H1 (cell line): ENCODE measurements at regions not wholly inside any gene's neighbourhood (a gene's known extent, or its start where the extent isn't known, plus 50 kb on each side); places are given as distances from the start of the nearest gene placed in this dataset.

Source experiments
- CTCF ChIA-PET: fragments of 300-600 bp; sonication (Branson Sonifier 250); formaldehyde crosslinking; loops from one replicate; lab custom pipeline; 2021; ENCODE audit not compliant: partially characterized antibody; lab: Charles Lee
- POLR2A ChIA-PET: fragments of 300-600 bp; sonication (Branson Sonifier 250); formaldehyde crosslinking; loops from one replicate; lab custom pipeline; 2021; ENCODE audit warnings: inconsistent platforms; ENCODE audit not compliant: partially characterized antibody; lab: Charles Lee
- DNase-seq, 2 experiments: peaks; one replicate each; pipeline versions ENCODE4 v3.0.0 to v3.0.0-alpha.2; 2010 to 2022; ENCODE audit warnings: low spot score in 2 of 2, low read depth in 1 of 2, mixed read lengths in 1 of 2
- FAIRE-seq: peaks from 2 replicates; lab custom pipeline; 2011; peaks lifted over from hg19 to GRCh38; lab: Jason Lieb, UNC
- H2AFZ ChIP-seq: 2 replicates; pipeline ENCODE4 v1.8.1; 2012; ENCODE audit warnings: low read length, inconsistent platforms
- H2AK5ac ChIP-seq: 2 replicates; pipeline ENCODE4 v1.6.1; 2013; ENCODE audit warnings: low read depth, low read length
- H2BK120ac ChIP-seq: replicated peaks from 2 replicates; pipeline ENCODE3; 2013; ENCODE audit warnings: low read depth, low read length, inconsistent platforms
- H2BK12ac ChIP-seq: 2 replicates; pipeline ENCODE4 v1.6.1; 2013; ENCODE audit warnings: low read depth, low read length
- H2BK15ac ChIP-seq: 2 replicates; pipeline ENCODE4 v1.6.1; 2013; ENCODE audit warnings: low read length
- H2BK20ac ChIP-seq: 2 replicates; pipeline ENCODE4 v1.6.1; 2013; ENCODE audit warnings: low read length
- H2BK5ac ChIP-seq: 2 replicates; pipeline ENCODE4 v1.6.1; 2013; ENCODE audit warnings: low read depth, low read length
- H3K14ac ChIP-seq: 2 replicates; pipeline ENCODE4 v1.6.1; 2013; ENCODE audit warnings: inconsistent platforms; ENCODE audit not compliant: insufficient read length
- H3K18ac ChIP-seq: 2 replicates; pipeline ENCODE4 v1.6.1; 2013; ENCODE audit warnings: low read length; ENCODE audit errors: extremely low read depth
- H3K23ac ChIP-seq: 2 replicates; pipeline ENCODE4 v1.6.1; 2013; ENCODE audit warnings: inconsistent platforms; ENCODE audit not compliant: insufficient read length
- H3K23me2 ChIP-seq: 2 replicates; pipeline ENCODE4 v1.6.1; 2013; ENCODE audit warnings: low read depth, low read length
- H3K27ac ChIP-seq: 2 replicates; pipeline ENCODE4 v1.6.1; 2011; ENCODE audit warnings: low read depth, low read length, inconsistent platforms
- H3K27me3 ChIP-seq, 4 experiments: replicated peaks in 1 of 4; 1 replicate in 1 of 4; 2 replicates in 3 of 4; pipeline versions ENCODE4 v1.6.1 to v1.8.1; 2011 to 2013; ENCODE audit warnings: low read length in 3 of 4, mild to moderate bottlenecking in 3 of 4, inconsistent platforms in 2 of 4, mixed read lengths in 2 of 4, moderate library complexity in 1 of 4; ENCODE audit not compliant: control insufficient read depth in 3 of 4, insufficient read depth in 3 of 4; ENCODE audit errors: extremely low read depth in 1 of 4
- H3K36me3 ChIP-seq, 4 experiments: 2 replicates each; pipeline versions ENCODE4 v1.6.1 to v1.8.1; 2011 to 2013; ENCODE audit warnings: mild to moderate bottlenecking in 4 of 4, low read length in 3 of 4, moderate library complexity in 2 of 4, control low read depth in 1 of 4, inconsistent platforms in 1 of 4; ENCODE audit not compliant: insufficient read depth in 4 of 4, control insufficient read depth in 2 of 4
- H3K4ac ChIP-seq: replicated peaks from 2 replicates; pipeline ENCODE3; 2013; ENCODE audit warnings: low read length, low read depth, mixed read lengths, inconsistent platforms; ENCODE audit not compliant: insufficient read length
- H3K4me1 ChIP-seq, 4 experiments: replicated peaks in 1 of 4; 1 replicate in 1 of 4; 2 replicates in 3 of 4; pipeline versions ENCODE4 v1.6.1 to v1.8.1; 2011 to 2013; ENCODE audit warnings: low read length in 3 of 4, inconsistent platforms in 2 of 4, mixed read lengths in 1 of 4; ENCODE audit not compliant: insufficient read depth in 4 of 4, control insufficient read depth in 3 of 4
- H3K4me2 ChIP-seq, 2 experiments: 2 replicates each; pipeline versions ENCODE4 v1.6.1 to v1.8.1; 2011 to 2013; ENCODE audit warnings: low read depth in 2 of 2, low read length in 2 of 2, control low read depth in 1 of 2, inconsistent platforms in 1 of 2, mild to moderate bottlenecking in 1 of 2; ENCODE audit not compliant: insufficient read depth in 1 of 2
- H3K4me3 ChIP-seq, 4 experiments: fragments of 200-600, 300-600 bp in 1 of 4; sonication (generic), shearing (Covaris generic), sonication (Bioruptor Twin) in 1 of 4; 2 replicates each; pipeline versions ENCODE4 v1.5.1 to v1.8.1; 2011 to 2016; ENCODE audit warnings: low read length in 4 of 4, low read depth in 3 of 4, control low read depth in 2 of 4, inconsistent platforms in 2 of 4, mild to moderate bottlenecking in 2 of 4, mixed read lengths in 1 of 4, moderate library complexity in 1 of 4; ENCODE audit not compliant: insufficient read depth in 2 of 4; ENCODE audit errors: extremely low read depth in 1 of 4
- H3K56ac ChIP-seq: replicated peaks from 2 replicates; pipeline ENCODE3; 2013; ENCODE audit warnings: low read depth, mild to moderate bottlenecking, mixed read lengths, low read length, inconsistent platforms; ENCODE audit not compliant: insufficient read length
- H3K79me1 ChIP-seq: 2 replicates; pipeline ENCODE4 v1.6.1; 2013; ENCODE audit warnings: low read depth, low read length, control low read depth
- H3K79me2 ChIP-seq, 2 experiments: 2 replicates each; pipeline versions ENCODE4 v1.6.1 to v1.8.1; 2012 to 2013; ENCODE audit warnings: low read length in 2 of 2, mild to moderate bottlenecking in 2 of 2, inconsistent platforms in 1 of 2; ENCODE audit not compliant: insufficient read depth in 2 of 2, control insufficient read depth in 1 of 2
- H3K9ac ChIP-seq, 4 experiments: replicated peaks in 1 of 4; 1 replicate in 1 of 4; 2 replicates in 3 of 4; pipeline versions ENCODE4 v1.6.1 to v1.8.1; 2011 to 2013; ENCODE audit warnings: low read depth in 3 of 4, low read length in 3 of 4, control low read depth in 2 of 4, mild to moderate bottlenecking in 2 of 4, moderate library complexity in 2 of 4, inconsistent platforms in 1 of 4; ENCODE audit errors: extremely low read depth in 1 of 4
- H3K9me3 ChIP-seq, 2 experiments: 2 replicates each; pipeline versions ENCODE4 v1.6.1 to v1.8.1; 2012 to 2013; ENCODE audit warnings: mild to moderate bottlenecking in 2 of 2, moderate library complexity in 2 of 2, control low read depth in 1 of 2, inconsistent platforms in 1 of 2, low read depth in 1 of 2, low read length in 1 of 2, mixed read lengths in 1 of 2; ENCODE audit not compliant: insufficient read depth in 2 of 2
- H4K20me1 ChIP-seq, 2 experiments: replicated peaks in 1 of 2; 2 replicates each; pipeline versions ENCODE3 to v1.8.1; 2011 to 2013; ENCODE audit warnings: inconsistent platforms in 2 of 2, low read length in 2 of 2, mild to moderate bottlenecking in 1 of 2; ENCODE audit not compliant: insufficient read depth in 2 of 2, control insufficient read depth in 1 of 2
- H4K5ac ChIP-seq: 2 replicates; pipeline ENCODE4 v1.6.1; 2013; ENCODE audit warnings: low read length, low read depth, mixed read lengths, inconsistent platforms; ENCODE audit not compliant: insufficient read length
- H4K8ac ChIP-seq: 2 replicates; pipeline ENCODE4 v1.8.0; 2013; ENCODE audit warnings: mild to moderate bottlenecking, moderate library complexity, low read length, inconsistent platforms; ENCODE audit not compliant: insufficient read depth; ENCODE audit errors: extremely low read depth
- H4K91ac ChIP-seq: replicated peaks from 2 replicates; pipeline ENCODE3; 2013; ENCODE audit warnings: low read length, mixed read lengths, inconsistent platforms; ENCODE audit not compliant: insufficient read length
- HDAC2 ChIP-seq, 2 experiments: fragments of 300-600 bp in 1 of 2; sonication (generic) in 1 of 2; IDR thresholded peaks; 2 replicates each; pipeline ENCODE4 v1.6.1; 2011 to 2012; ENCODE audit warnings: low read depth in 2 of 2, low read length in 2 of 2, mild to moderate bottlenecking in 2 of 2, moderate library complexity in 2 of 2, borderline replicate concordance in 1 of 2, inconsistent platforms in 1 of 2
- WGBS, 2 experiments: shearing (Covaris generic) in 1 of 2; methylation state at CpG; one replicate each; pipeline versions ENCODE4 v1.1.6 to v1.1.7; 2013 to 2015; ENCODE audit warnings: low lambda C conversion rate in 2 of 2, mixed read lengths in 2 of 2, inconsistent platforms in 1 of 2, low coverage in 1 of 2, missing lambda C conversion rate in 1 of 2; ENCODE audit not compliant: insufficient replicate concordance in 2 of 2, insufficient coverage in 1 of 2, insufficient read length in 1 of 2; ENCODE audit errors: extremely low coverage in 1 of 2, missing lambda C conversion rate in 1 of 2; 5-methylcytosine and 5-hydroxymethylcytosine counted together
- TF ChIP-seq, protein P1 (sequence below): IDR thresholded peaks from 2 replicates; pipeline ENCODE4 v1.6.1; 2012; ENCODE audit warnings: inconsistent platforms
- TF ChIP-seq, protein P2 (sequence below): IDR thresholded peaks from 2 replicates; pipeline ENCODE4 v1.6.1; 2011; ENCODE audit warnings: low read depth, mild to moderate bottlenecking, low read length; ENCODE audit not compliant: insufficient read depth

DNA sequence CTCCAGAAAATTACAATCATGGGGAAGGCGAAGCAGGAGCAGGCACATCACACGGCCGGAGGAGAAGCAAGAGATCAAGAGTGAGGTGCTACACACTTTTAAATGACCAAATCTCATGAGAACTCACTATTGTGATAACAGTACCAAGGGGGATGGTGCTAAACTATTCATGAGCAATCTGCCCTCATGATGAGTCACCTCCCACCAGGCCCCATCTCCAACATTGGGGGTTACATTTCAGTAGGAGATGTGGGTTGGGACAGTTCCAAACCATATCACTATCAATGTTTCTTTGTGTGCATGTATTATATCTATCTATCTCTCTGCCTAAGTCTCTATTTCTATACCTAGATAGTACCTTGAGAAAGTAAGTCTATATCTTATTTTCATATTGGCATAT lies 724.8 kb downstream of the CDH11 start:
- no peak overlapping the region for H2AFZ ChIP-seq
- no peaks in the 10 kb centered on the region for H3K23me2 ChIP-seq
- ChIA-PET POLR2A (no interaction called here), CTCF (no interaction called here)
- H2BK15ac ChIP-seq: no peak overlapping the region
- no peak overlapping the region for H2BK12ac ChIP-seq
- H4K8ac ChIP-seq: no peak overlapping the region
- H3K4me1 ChIP-seq: no peaks in the 10 kb centered on the region
- WGBS, 2 experiments: 92% methylated on average over 3 of the region's 3 CpGs; no CpG with 5 or more reads in 1 of the 2 experiments
- no peak overlapping the region for H4K5ac ChIP-seq
- no peaks in the 10 kb centered on the region for H4K20me1 ChIP-seq
- no peak overlapping the region for H3K27ac ChIP-seq
- H3K4me2 ChIP-seq: no peak overlapping the region
- no peak overlapping the region for H3K14ac ChIP-seq
- no peak overlapping the region for H3K56ac ChIP-seq
- no peak overlapping the region for H2BK120ac ChIP-seq
- H3K9ac ChIP-seq: no peak overlapping the region
- no peak overlapping the region for H2BK5ac ChIP-seq
- H3K79me2 ChIP-seq: no peaks in the 10 kb centered on the region
- H4K91ac ChIP-seq: no peak overlapping the region
- H3K9me3 ChIP-seq: no peaks in the 10 kb centered on the region
- H3K4ac ChIP-seq: no peak overlapping the region
- DNase-seq (no peak), FAIRE-seq (no peak)
- no peak overlapping the region for H2AK5ac ChIP-seq
- no peak overlapping the region for H2BK20ac ChIP-seq
- H3K23ac ChIP-seq: no peak overlapping the region
- no peak overlapping the region for H3K18ac ChIP-seq
- H3K4me3 ChIP-seq: no peak overlapping the region
- H3K36me3 ChIP-seq: no peaks in the 10 kb centered on the region
- H3K79me1 ChIP-seq: no peaks in the 10 kb centered on the region
- H3K27me3 ChIP-seq: no peaks in the 10 kb centered on the region
- TF ChIP-seq, protein P1, sequence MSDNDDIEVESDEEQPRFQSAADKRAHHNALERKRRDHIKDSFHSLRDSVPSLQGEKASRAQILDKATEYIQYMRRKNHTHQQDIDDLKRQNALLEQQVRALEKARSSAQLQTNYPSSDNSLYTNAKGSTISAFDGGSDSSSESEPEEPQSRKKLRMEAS: no peak
- no peak for TF ChIP-seq HDAC2 (IDR thresholded peaks at IDR 0.05; ENCODE audit: borderline replicate concordance in 1 of 2, low read depth in 2 of 2, low read length in 2 of 2)
- TF ChIP-seq, protein P2, sequence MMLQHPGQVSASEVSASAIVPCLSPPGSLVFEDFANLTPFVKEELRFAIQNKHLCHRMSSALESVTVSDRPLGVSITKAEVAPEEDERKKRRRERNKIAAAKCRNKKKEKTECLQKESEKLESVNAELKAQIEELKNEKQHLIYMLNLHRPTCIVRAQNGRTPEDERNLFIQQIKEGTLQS: no peak
